Large intestine (tissue), 3 donors: ENCODE measurements at regions not wholly inside any gene's neighbourhood (a gene's known extent, or its start where the extent isn't known, plus 50 kb on each side); places are given as distances from the start of the nearest gene placed in this dataset.

Experiments
- DNase-seq, 2 donors: peaks; one replicate each; pipeline versions ENCODE4 v3.0.0 to v3.0.0-alpha.2; 2013
- H3K27ac ChIP-seq: one replicate; pipeline ENCODE4 v1.5.1; 2013; ENCODE audit warnings: low read length
- H3K27me3 ChIP-seq: 2 replicates; pipeline ENCODE4 v1.6.1; 2013; ENCODE audit warnings: low read length; ENCODE audit not compliant: control insufficient read depth, insufficient read depth
- H3K36me3 ChIP-seq: 2 replicates; pipeline ENCODE4 v1.6.1; 2013; ENCODE audit warnings: low read length; ENCODE audit not compliant: control insufficient read depth, insufficient read depth
- H3K4me1 ChIP-seq: one replicate; pipeline ENCODE4 v1.6.1; 2013; ENCODE audit warnings: low read length; ENCODE audit not compliant: control insufficient read depth, insufficient read depth
- H3K4me3 ChIP-seq: one replicate; pipeline ENCODE4 v1.5.1; 2013; ENCODE audit warnings: low read length
- H3K9me3 ChIP-seq: one replicate; pipeline ENCODE4 v1.6.1; 2013; ENCODE audit warnings: mild to moderate bottlenecking, low read depth, low read length, moderate library complexity; ENCODE audit not compliant: control insufficient read depth
- WGBS: methylation state at CpG from one replicate; pipeline ENCODE4 v1.1.5; 2013; ENCODE audit warnings: low lambda C conversion rate; ENCODE audit not compliant: insufficient coverage; 5-methylcytosine and 5-hydroxymethylcytosine counted together

DNA sequence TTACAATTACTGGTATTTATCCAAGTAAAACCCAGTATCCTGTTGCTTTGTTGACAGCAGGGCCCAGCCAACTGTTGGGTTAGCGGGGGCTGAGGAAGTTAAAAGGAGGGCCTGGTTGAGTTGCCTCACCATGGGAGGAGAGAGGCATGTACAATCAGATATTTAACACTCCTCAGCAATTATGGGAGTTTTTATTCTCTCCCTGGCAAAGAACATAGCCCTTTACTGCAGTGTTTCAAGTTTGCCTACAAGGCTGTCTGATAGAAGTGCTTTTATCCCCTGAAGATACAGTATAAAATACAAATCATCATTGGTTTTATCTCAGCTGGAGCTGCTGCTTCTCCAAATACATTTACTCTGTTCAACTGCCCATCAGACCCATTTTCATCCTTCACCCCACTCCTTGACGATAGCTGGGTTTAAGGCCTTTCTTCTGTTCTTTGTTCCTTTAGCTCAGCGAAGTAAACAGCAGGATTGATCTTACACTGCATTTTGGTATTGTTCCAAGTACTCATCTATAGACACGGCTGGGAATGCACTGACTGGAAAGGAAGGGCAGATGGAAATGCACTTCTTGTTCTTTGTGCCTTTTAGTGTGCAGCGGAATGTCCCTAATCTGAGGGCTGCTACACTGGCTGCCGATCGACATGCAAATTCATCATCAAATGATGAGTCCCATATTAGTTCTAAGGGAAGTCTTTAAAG lies 402.5 kb upstream of the SPRED2 start:
- no peaks in the 10 kb centered on the region for H3K9me3 ChIP-seq
- H3K27ac ChIP-seq, result no peak overlapping the region
- WGBS, result 88% methylated on average over 3 of the region's 7 CpGs
- no peaks in the 10 kb centered on the region for H3K27me3 ChIP-seq
- no peak overlapping the region for H3K4me3 ChIP-seq
- no peaks in the 10 kb centered on the region for H3K36me3 ChIP-seq
- DNase-seq, result no peak
- no peaks in the 10 kb centered on the region for H3K4me1 ChIP-seq

DNA sequence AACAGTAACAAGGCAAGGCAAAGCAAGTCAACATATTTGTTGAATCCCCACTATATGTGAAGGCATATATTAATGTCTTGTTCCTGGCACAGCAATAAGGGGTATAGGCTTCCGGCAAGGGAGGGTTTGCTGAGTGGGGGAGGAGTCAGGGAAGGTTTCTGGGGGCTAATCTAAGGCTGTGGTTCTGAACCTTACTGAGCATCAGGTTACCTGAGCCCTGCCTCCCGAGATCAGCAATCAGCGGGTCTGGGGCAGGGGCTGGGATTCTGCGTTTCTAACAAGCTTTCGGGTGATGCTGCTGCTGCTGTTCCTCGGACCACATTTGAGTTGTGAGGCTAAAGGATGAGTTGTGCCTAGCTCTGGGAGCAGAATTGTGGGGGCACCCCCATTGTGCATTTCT lies 401.7 kb upstream of the SPRED2 start:
- H3K27ac ChIP-seq, result no peak overlapping the region
- H3K36me3 ChIP-seq, result no peaks in the 10 kb centered on the region
- no peaks in the 10 kb centered on the region for H3K27me3 ChIP-seq
- no peak overlapping the region for H3K4me3 ChIP-seq
- no peaks in the 10 kb centered on the region for H3K4me1 ChIP-seq
- DNase-seq, result no peak
- no peaks in the 10 kb centered on the region for H3K9me3 ChIP-seq
- no CpG with 5 or more reads among the region's 6 CpGs for WGBS

GRCh38 chr2:65831509-65831908 lies 399.1 kb upstream of the SPRED2 start:
- Histone ChIP-seq H3K27ac (no peak overlapping the region), H3K36me3 (no peaks in the 10 kb centered on the region), H3K27me3 (peaks cover 2% of the 10 kb centered on the region), H3K4me3 (no peak overlapping the region), H3K4me1 (no peaks in the 10 kb centered on the region), H3K9me3 (no peaks in the 10 kb centered on the region)
- WGBS, result no CpG with 5 or more reads among the region's 1 CpG
- no peak for DNase-seq

DNA sequence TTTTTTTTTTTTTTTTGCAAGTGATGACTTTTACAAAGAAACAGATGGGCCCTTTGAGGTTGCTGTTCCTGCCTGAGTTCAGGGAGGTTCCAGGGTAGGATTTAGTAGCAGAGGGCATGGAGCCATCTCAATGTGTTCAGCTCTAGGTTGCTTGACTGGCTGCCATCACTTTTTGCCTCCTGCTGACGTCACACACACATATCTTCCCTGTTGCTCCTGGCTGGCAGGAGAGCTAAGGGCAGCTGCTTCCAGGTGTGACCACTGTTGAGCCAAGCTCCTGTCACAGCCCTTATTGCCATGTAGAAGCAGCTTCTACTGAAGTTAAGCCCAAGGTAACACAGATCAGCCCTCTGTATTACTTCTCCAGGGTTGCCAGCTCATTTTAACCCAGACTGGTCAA lies 394.2 kb upstream of the SPRED2 start:
- DNase-seq, result no peak
- peaks cover 2% of the 10 kb centered on the region for H3K27me3 ChIP-seq
- H3K4me3 ChIP-seq, result no peak overlapping the region
- H3K36me3 ChIP-seq, result no peaks in the 10 kb centered on the region
- no peaks in the 10 kb centered on the region for H3K4me1 ChIP-seq
- no CpG with 5 or more reads among the region's 1 CpG for WGBS
- no peak overlapping the region for H3K27ac ChIP-seq
- no peaks in the 10 kb centered on the region for H3K9me3 ChIP-seq

DNA sequence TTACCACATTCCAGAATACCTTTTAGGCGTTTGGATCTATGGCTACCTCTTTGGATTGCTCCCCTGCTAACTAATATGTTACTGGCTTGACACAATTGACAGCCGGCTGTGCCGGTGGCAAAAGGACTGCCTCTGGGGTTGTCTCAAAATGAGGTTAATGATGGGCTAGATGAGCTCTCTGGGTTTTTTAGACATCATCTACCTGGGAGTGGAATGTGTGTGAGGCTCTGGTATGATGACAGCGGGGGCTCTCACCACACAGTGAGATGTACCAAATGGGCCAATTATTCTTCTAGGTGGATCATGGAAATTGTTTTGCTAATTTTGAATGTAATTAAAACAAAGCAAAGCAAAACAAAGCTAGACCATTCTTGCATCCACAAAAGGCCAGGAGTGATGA lies 391.1 kb upstream of the SPRED2 start:
- H3K4me3 ChIP-seq, result no peak overlapping the region
- H3K4me1 ChIP-seq, result no peaks in the 10 kb centered on the region
- no peak overlapping the region for H3K27ac ChIP-seq
- WGBS, result 80% methylated on average over 2 of the region's 4 CpGs
- no peaks in the 10 kb centered on the region for H3K36me3 ChIP-seq
- no peaks in the 10 kb centered on the region for H3K9me3 ChIP-seq
- H3K27me3 ChIP-seq, result peaks cover 6% of the 10 kb centered on the region
- no peak for DNase-seq

DNA sequence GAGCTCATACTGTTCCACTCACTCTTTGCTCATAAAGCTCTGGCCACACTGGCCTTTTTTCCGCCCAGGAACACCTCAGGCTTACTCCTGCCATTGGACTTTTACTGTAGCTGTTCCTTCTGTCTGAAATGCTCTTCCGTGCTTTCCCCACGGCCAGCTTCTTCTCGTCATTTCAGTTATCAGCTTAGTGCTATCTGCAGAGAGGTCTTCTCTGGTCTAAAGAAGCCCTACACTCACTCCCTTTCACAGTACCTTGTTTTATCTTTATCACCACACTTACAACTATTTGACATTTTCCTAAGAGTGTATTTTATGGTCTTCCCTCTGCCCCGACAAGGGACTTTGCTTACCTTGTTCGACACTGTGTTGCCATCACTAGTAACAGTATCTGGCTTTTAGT lies 388.1 kb upstream of the SPRED2 start:
- no peak overlapping the region for H3K27ac ChIP-seq
- H3K9me3 ChIP-seq, result no peaks in the 10 kb centered on the region
- peaks cover 5% of the 10 kb centered on the region for H3K27me3 ChIP-seq
- DNase-seq, result no peak
- no peaks in the 10 kb centered on the region for H3K4me1 ChIP-seq
- H3K4me3 ChIP-seq, result no peak overlapping the region
- no peaks in the 10 kb centered on the region for H3K36me3 ChIP-seq
- 40% methylated on average over 3 of the region's 6 CpGs for WGBS

DNA sequence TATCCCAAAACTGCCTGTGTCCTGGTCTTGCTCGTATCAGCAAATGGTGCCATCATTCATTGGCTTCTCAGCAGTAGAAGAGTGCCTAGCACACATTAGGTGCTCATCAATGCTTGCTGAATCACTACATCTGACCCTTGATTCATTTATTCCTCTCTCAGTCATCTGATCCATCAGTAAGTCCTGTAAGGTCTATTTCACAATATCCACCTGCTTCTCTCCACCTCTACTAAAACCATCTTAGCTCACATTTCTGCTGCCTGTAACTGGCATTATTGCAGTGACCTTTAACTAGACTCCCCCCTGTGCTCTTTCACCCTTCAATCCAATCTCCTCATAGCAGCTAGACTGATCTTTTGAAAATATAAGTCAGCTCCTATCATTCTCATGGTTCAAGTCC lies 387.6 kb upstream of the SPRED2 start:
- no peaks in the 10 kb centered on the region for H3K9me3 ChIP-seq
- H3K4me3 ChIP-seq, result no peak overlapping the region
- no peak overlapping the region for H3K27ac ChIP-seq
- no peaks in the 10 kb centered on the region for H3K4me1 ChIP-seq
- H3K36me3 ChIP-seq, result no peaks in the 10 kb centered on the region
- peaks cover 5% of the 10 kb centered on the region for H3K27me3 ChIP-seq
- no CpG with 5 or more reads among the region's 1 CpG for WGBS
- no peak for DNase-seq

- Histone ChIP-seq H3K27me3 (peaks cover 5% of the 10 kb centered on the region), H3K9me3 (no peaks in the 10 kb centered on the region), H3K27ac (no peak overlapping the region), H3K36me3 (no peaks in the 10 kb centered on the region), H3K4me3 (no peak overlapping the region), H3K4me1 (no peaks in the 10 kb centered on the region)
- 79% methylated on average over 2 of the region's 3 CpGs for WGBS
- DNase-seq, result no peak
Observed at GRCh38 chr2:65818873-65819451, 386.6 kb upstream of the SPRED2 start.

GRCh38 chr2:65813631-65814173 lies 381.3 kb upstream of the SPRED2 start:
- Histone ChIP-seq H3K4me3 (no peak overlapping the region), H3K9me3 (no peaks in the 10 kb centered on the region), H3K27ac (no peak overlapping the region), H3K36me3 (no peaks in the 10 kb centered on the region), H3K4me1 (no peaks in the 10 kb centered on the region), H3K27me3 (no peaks in the 10 kb centered on the region)
- 86% methylated on average over 1 of the region's 2 CpGs for WGBS
- no peak for DNase-seq

GRCh38 chr2:65812887-65813286 lies 380.5 kb upstream of the SPRED2 start:
- H3K4me1 ChIP-seq, result no peaks in the 10 kb centered on the region
- no peak overlapping the region for H3K27ac ChIP-seq
- no peak for DNase-seq
- no peaks in the 10 kb centered on the region for H3K27me3 ChIP-seq
- H3K4me3 ChIP-seq, result no peak overlapping the region
- no peaks in the 10 kb centered on the region for H3K36me3 ChIP-seq
- WGBS, result no CpG with 5 or more reads among the region's 3 CpGs
- no peaks in the 10 kb centered on the region for H3K9me3 ChIP-seq

GRCh38 chr2:65807942-65808341 lies 375.5 kb upstream of the SPRED2 start:
- WGBS, result 76% methylated on average over 3 of the region's 4 CpGs

More at GRCh38 chr2:65807942-65808341, 375.5 kb upstream of the SPRED2 start:
- Histone ChIP-seq H3K4me3 (no peak overlapping the region), H3K36me3 (no peaks in the 10 kb centered on the region), H3K27me3 (no peaks in the 10 kb centered on the region), H3K4me1 (no peaks in the 10 kb centered on the region), H3K9me3 (no peaks in the 10 kb centered on the region), H3K27ac (no peak overlapping the region)
- DNase-seq, result no peak
